Neural crest cell (in vitro differentiated cells): ENCODE measurements at regions not wholly inside any gene's neighbourhood (a gene's known extent, or its start where the extent isn't known, plus 50 kb on each side); places are given as distances from the start of the nearest gene placed in this dataset.
"Not testable (repeated sequence)": the region's sequence is repeated elsewhere in the genome, so short reads cannot be mapped to it uniquely, and the experiment has no call there.

Source experiments
- DNase-seq: peaks from one replicate; pipeline ENCODE4 v3.0.0; 2021; ENCODE audit warnings: low read depth, mixed read lengths, low spot score
- H3K27ac Mint-ChIP-seq: one replicate; pipeline ENCODE4 v1.8.0; 2021; ENCODE audit warnings: mild to moderate bottlenecking, mixed read lengths; ENCODE audit not compliant: unreplicated experiment
- H3K27me3 Mint-ChIP-seq: 2 replicates; pipeline ENCODE4 v1.8.0; 2021; ENCODE audit warnings: low read depth, mild to moderate bottlenecking, mixed read lengths
- H3K36me3 Mint-ChIP-seq: 2 replicates; pipeline ENCODE4 v1.8.0; 2021; ENCODE audit warnings: low read depth, mild to moderate bottlenecking, mixed read lengths
- H3K4me1 Mint-ChIP-seq: 2 replicates; pipeline ENCODE4 v1.8.0; 2021; ENCODE audit warnings: mixed read lengths
- H3K4me3 Mint-ChIP-seq: one replicate; pipeline ENCODE4 v1.8.0; 2021; ENCODE audit warnings: mild to moderate bottlenecking, mixed read lengths
- H3K9me3 Mint-ChIP-seq: 2 replicates; pipeline ENCODE4 v1.8.0; 2021; ENCODE audit warnings: mixed read lengths
- CTCF ChIP-seq: fragments of 200-600 bp; sonication (generic); conservative IDR thresholded peaks from 2 replicates; pipeline ENCODE4 v1.5.0; 2021; ENCODE audit warnings: antibody characterized with exemption, mild to moderate bottlenecking

DNA sequence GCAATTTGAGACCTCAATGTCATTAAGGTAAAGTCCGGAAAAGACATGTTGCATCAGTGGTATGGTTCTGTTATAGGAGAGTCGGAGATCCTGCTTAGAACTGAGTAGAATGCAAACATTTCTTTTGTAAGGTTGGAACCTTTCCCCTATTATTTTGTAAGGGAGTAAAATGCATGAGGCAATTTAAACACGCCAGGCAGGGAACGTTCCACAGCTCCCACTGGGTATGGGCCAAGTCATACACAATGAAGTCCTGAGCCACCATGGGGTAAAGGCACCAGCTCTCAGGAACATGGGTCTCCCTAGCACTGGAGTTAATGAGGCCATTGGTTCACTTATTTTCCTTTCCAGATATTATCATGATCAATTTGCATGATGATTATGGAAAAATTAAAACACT, 116.6 kb upstream of the NR2F2 start:
- no peak for DNase-seq
- Mint-ChIP-seq H3K36me3 (peaks cover 14% of the 10 kb centered on the region), H3K27me3 (no peaks in the 10 kb centered on the region), H3K4me1 (no peaks in the 10 kb centered on the region), H3K27ac (no peak overlapping the region), H3K4me3 (no peak overlapping the region), H3K9me3 (peaks cover 3% of the 10 kb centered on the region)
- no peak for TF ChIP-seq CTCF

DNA sequence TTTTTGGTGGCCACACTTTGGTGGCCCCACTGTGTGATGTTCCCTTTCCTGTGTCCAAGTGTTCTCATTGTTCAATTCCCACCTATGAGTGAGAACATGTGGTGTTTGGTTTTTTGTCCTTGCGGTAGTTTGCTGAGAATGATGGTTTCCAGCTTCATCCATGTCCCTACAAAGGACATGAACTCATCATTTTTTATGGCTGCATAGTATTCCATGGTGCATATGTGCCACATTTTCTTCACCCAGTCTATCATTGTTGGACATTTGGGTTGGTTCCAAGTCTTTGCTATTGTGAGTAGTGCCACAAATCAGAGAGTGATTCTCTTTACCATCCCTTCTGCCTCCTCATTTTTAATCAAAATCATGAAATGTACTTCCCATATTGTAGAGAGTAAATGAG, 114.0 kb upstream of the NR2F2 start:
- not testable (repeated sequence) for H3K27ac Mint-ChIP-seq, H3K9me3 Mint-ChIP-seq, DNase-seq, H3K4me3 Mint-ChIP-seq, H3K4me1 Mint-ChIP-seq, H3K27me3 Mint-ChIP-seq
- H3K36me3 Mint-ChIP-seq, result peaks cover 17% of the 10 kb centered on the region

DNA sequence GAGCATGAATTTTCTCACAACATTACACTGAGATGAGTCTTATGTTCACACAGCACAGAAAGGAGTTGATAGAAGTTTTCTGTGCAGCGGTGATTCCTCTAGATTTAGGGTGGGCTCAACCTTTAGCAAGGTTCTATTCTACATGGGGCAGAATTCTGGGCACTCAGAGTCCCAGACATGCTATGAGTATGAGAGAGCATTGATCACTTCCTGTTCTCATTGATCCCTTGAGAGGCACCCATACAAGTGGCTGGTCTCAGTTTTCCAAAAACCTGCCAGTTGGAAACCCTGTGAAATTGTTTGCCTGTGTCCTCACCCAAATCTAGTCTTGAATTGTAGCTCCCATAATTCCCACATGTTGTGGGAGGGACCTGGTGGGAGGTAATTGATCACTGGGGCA, 112.5 kb upstream of the NR2F2 start:
- Mint-ChIP-seq H3K4me3 (no peak overlapping the region), H3K27me3 (no peaks in the 10 kb centered on the region), H3K9me3 (peaks cover 3% of the 10 kb centered on the region), H3K36me3 (peaks cover 14% of the 10 kb centered on the region), H3K4me1 (peaks cover 4% of the 10 kb centered on the region), H3K27ac (no peak overlapping the region)
- TF ChIP-seq CTCF, result no peak
- DNase-seq, result no peak

GRCh38 chr15:96218623-96219455, 111.7 kb upstream of the NR2F2 start:
- no peak for DNase-seq
- peaks cover 8% of the 10 kb centered on the region for H3K4me1 Mint-ChIP-seq
- no peak overlapping the region for H3K27ac Mint-ChIP-seq
- H3K9me3 Mint-ChIP-seq, result peaks cover 3% of the 10 kb centered on the region
- H3K4me3 Mint-ChIP-seq, result no peak overlapping the region
- no peaks in the 10 kb centered on the region for H3K27me3 Mint-ChIP-seq
- peaks cover 14% of the 10 kb centered on the region for H3K36me3 Mint-ChIP-seq
- TF ChIP-seq CTCF, result no peak

DNA sequence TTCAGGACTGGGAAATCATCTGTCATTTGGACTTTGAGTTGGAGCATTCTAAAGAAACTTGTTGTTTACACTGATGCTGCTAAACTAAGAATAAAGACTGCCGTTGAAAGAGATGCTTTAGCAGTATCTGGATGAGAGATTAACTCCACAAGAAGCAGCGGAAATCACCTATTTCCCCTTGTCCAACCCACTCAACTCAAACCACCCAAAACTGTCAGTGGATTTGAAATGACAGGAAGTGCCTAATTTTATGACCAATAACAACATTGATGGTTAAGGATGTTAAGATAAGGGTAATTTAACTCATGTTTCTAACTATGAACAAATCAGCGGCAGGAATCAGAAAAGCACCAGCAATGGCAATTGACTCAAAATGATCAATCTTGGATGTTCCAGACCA, 110.8 kb upstream of the NR2F2 start:
- Mint-ChIP-seq H3K9me3 (peaks cover 3% of the 10 kb centered on the region), H3K27ac (no peak overlapping the region), H3K36me3 (peaks cover 14% of the 10 kb centered on the region), H3K4me3 (no peak overlapping the region), H3K27me3 (no peaks in the 10 kb centered on the region), H3K4me1 (peaks cover 9% of the 10 kb centered on the region)
- DNase-seq, result no peak
- no peak for TF ChIP-seq CTCF

GRCh38 chr15:96220657-96221056, 109.8 kb upstream of the NR2F2 start:
- Mint-ChIP-seq H3K27ac (no peak overlapping the region), H3K4me3 (no peak overlapping the region), H3K36me3 (peaks cover 14% of the 10 kb centered on the region), H3K27me3 (no peaks in the 10 kb centered on the region), H3K9me3 (peaks cover 3% of the 10 kb centered on the region), H3K4me1 (peaks cover 10% of the 10 kb centered on the region)
- no peak for TF ChIP-seq CTCF
- no peak for DNase-seq
